Retinal pigment epithelial cell (primary cell): ENCODE measurements at regions not wholly inside any gene's neighbourhood (a gene's known extent, or its start where the extent isn't known, plus 50 kb on each side); places are given as distances from the start of the nearest gene placed in this dataset.

Experiments used
- DNase-seq: peaks from one replicate; pipeline ENCODE4 v3.0.0-alpha.2; 2010; ENCODE audit warnings: low read depth
- H3K4me3 ChIP-seq: 2 replicates; pipeline ENCODE4 v1.5.1; 2011; ENCODE audit warnings: mild to moderate bottlenecking, low read length, control low read depth, moderate library complexity
- TF ChIP-seq, protein P1 (sequence below): conservative IDR thresholded peaks from 2 replicates; pipeline ENCODE4 v1.5.1; 2011; ENCODE audit warnings: low read depth, low read length, control low read depth, inconsistent platforms

DNA sequence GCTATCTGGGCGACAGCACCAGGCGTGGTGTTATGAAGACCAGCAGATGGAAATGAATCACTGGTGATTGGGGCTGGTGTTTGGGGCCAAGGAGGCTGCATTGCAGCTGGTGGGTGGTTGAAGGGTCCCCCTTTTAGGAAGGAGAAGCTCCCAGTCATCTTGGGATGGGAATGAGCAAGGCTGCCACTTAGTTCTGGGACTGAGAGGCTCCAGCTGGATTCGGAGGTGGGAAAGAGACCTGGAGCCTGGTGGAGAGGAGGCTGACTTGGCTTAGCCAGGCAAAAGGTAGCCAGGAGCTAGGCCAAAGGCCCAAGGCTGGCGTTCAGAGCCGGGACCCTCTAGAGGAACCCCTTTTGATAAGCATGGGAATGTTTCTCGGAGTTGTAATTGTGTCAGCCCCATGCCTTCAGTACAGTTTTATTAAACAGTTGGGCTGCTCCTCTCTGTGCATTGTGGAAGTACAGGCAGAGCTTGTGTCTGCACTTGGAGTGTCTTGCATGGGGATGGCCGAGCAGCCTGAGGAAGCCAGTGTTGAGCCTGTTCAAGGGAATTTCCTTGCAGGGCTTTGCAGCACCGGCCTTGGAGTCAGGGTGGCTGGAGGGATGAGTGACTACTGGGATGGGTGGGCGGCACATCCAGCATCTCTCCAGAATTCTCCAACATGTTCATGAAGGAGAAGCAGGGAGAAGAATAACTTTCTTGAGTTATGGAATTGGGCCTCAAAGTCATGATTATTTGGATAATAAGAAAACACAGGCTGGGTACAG is 234.9 kb downstream of the BAMBI start:
- no peak for DNase-seq
- TF ChIP-seq, protein P1, sequence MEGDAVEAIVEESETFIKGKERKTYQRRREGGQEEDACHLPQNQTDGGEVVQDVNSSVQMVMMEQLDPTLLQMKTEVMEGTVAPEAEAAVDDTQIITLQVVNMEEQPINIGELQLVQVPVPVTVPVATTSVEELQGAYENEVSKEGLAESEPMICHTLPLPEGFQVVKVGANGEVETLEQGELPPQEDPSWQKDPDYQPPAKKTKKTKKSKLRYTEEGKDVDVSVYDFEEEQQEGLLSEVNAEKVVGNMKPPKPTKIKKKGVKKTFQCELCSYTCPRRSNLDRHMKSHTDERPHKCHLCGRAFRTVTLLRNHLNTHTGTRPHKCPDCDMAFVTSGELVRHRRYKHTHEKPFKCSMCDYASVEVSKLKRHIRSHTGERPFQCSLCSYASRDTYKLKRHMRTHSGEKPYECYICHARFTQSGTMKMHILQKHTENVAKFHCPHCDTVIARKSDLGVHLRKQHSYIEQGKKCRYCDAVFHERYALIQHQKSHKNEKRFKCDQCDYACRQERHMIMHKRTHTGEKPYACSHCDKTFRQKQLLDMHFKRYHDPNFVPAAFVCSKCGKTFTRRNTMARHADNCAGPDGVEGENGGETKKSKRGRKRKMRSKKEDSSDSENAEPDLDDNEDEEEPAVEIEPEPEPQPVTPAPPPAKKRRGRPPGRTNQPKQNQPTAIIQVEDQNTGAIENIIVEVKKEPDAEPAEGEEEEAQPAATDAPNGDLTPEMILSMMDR: no peak
- no peak overlapping the region for H3K4me3 ChIP-seq

GRCh38 chr10:28913436-28914237 is 236.3 kb downstream of the BAMBI start:
- TF ChIP-seq, protein P1: no peak
- no peak overlapping the region for H3K4me3 ChIP-seq
- DNase-seq: no peak

DNA sequence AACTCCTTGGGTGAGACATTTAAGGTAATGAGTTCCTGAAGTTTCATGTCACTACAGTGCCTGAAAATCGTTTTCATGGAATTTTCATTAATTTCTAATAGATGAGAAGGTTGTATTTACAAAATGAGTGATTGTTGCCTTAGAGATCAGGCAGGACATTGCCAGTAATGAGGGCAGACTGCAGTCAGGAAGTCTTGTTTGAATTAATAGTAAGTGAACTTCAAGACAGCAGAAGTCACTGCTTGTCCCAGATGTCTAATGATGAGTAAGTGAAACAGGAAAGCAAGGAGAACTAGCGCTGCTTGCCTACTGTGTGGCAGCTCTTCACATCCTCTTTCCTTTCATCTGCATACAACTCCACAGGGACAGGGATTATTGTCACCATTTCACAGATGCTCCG is 237.4 kb downstream of the BAMBI start:
- H3K4me3 ChIP-seq: no peak overlapping the region
- DNase-seq: no peak
- TF ChIP-seq, protein P1: no peak

DNA sequence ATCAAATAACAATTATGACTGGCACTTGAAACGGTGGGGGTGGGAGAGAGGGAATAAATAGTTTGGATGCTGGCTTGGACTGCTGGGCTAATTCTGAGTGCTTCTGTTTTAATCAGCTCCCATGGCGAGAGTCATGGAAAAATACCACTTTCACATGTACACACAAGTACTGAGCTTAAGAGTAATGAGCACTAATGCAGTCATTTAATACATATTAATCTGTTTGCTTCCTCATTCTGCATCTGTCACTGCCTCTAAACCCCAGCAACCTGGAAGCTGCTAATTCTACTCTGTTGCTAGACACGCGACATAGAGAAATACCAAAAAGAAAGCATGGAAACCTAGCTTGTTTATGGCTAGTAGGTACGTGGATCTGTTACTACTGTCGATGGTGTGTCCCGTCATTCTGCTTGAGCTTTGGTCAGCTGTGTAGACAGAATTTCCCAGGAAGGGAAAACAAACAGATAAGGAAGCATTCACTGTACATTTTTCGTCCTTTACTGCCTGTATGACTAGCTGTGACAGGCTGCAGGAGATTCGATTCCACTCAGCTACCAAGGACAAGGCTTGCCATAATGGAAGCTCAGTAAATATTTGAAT is 238.8 kb downstream of the BAMBI start:
- TF ChIP-seq, protein P1: no peak
- no peak for DNase-seq
- H3K4me3 ChIP-seq: no peak overlapping the region

- DNase-seq: no peak
- TF ChIP-seq, protein P1: no peak
- no peak overlapping the region for H3K4me3 ChIP-seq
Measured at GRCh38 chr10:28920091-28920490, 242.8 kb downstream of the BAMBI start.

GRCh38 chr10:28922127-28922526 is 244.8 kb downstream of the BAMBI start:
- TF ChIP-seq, protein P1: no peak
- no peak for DNase-seq

More at GRCh38 chr10:28922127-28922526, 244.8 kb downstream of the BAMBI start:
- H3K4me3 ChIP-seq: no peak overlapping the region
